ENCODE measurements at regions not wholly inside any gene's neighbourhood (a gene's known extent, or its start where the extent isn't known, plus 50 kb on each side); places are given as distances from the start of the nearest gene placed in this dataset.

DNA sequence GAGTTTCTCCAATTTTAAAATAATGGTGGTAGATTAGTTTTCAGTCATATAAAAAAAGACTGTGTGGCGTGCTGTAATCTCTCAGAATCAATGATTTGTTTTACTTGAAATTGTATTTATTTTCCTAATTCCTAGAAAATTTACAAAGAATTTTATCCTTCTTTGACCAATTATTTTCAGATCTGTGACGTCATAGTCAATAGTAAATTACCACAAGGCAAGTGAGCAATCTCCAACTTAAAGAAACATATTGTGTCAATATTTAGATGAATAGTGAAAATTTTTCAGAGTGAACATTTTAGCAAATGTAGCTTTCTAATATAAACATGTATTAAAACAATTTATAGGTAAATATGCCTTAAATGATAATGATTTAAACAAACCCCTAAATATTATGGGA is 829.6 kb downstream of the CDY2B start:
- H3K36me3 ChIP-seq (ENCODE audit: control insufficient read depth, insufficient read depth, low read length): no peaks in the 10 kb centered on the region
- H3K4me3 ChIP-seq (ENCODE audit: low read depth, low read length): no peak overlapping the region
- no peak for DNase-seq (ENCODE audit: low read depth)
- TF ChIP-seq, protein P1, sequence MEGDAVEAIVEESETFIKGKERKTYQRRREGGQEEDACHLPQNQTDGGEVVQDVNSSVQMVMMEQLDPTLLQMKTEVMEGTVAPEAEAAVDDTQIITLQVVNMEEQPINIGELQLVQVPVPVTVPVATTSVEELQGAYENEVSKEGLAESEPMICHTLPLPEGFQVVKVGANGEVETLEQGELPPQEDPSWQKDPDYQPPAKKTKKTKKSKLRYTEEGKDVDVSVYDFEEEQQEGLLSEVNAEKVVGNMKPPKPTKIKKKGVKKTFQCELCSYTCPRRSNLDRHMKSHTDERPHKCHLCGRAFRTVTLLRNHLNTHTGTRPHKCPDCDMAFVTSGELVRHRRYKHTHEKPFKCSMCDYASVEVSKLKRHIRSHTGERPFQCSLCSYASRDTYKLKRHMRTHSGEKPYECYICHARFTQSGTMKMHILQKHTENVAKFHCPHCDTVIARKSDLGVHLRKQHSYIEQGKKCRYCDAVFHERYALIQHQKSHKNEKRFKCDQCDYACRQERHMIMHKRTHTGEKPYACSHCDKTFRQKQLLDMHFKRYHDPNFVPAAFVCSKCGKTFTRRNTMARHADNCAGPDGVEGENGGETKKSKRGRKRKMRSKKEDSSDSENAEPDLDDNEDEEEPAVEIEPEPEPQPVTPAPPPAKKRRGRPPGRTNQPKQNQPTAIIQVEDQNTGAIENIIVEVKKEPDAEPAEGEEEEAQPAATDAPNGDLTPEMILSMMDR (IDR thresholded peaks at IDR 0.05; ENCODE audit: insufficient read depth, low read depth, low read length): no peak
- ChIA-PET CTCF (interaction anchor here (0.6 kb wide), 1 partner anchor 381 kb away, joined by 3 read pairs; no protein-coding TSS in a partner anchor), POLR2A (no interaction called here)
- H3K27me3 ChIP-seq (ENCODE audit: control insufficient read depth, insufficient read depth, low read length): no peaks in the 10 kb centered on the region

DNA sequence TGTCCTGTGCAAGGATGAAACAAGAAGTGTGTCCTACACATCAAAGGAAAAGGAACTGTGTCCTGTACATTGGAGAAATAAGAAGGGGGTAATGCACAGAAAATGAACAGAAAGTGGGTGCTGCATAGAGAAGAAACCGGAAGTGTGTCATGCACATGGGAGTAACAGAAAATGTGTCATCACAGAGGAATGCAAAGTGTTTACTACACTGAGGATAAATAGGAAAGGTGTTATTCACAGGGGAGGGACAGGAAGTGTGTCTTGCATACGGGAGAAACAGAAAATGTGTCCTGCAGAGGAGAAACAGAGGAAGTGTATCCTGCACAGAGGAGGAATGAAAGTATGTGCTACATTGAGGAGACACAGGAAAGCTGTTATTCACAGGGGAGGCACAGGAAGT is 834.9 kb downstream of the CDY2B start:
- POLR2A ChIA-PET: no interaction called here
- CTCF ChIA-PET: no interaction called here
- no peak for DNase-seq (ENCODE audit: low read depth)
- no peaks in the 10 kb centered on the region for H3K36me3 ChIP-seq (ENCODE audit: control insufficient read depth, insufficient read depth, low read length)
- H3K4me3 ChIP-seq (ENCODE audit: low read depth, low read length): no peak overlapping the region
- no peaks in the 10 kb centered on the region for H3K27me3 ChIP-seq (ENCODE audit: control insufficient read depth, insufficient read depth, low read length)
- TF ChIP-seq, protein P1 (IDR thresholded peaks at IDR 0.05; ENCODE audit: insufficient read depth, low read depth, low read length): no peak

DNA sequence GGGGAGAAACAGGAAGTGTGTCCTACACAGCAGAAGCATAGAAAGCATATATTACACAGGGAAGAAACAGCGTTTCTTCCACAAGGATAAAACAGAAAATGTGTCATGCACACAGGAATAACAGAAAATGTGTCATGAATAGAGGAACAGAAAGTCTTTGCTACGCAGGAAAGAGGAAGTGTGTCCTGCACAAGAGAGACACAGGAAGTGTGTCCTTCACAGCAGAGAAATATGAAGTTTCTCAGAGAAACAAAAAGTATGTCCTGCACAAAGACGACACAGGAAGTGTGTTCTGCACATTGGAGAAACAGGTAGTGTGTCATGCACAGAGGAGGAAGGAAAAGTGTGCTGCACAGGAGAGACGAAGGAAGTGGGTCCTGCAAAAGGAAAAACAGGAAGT is 835.3 kb downstream of the CDY2B start:
- ChIA-PET POLR2A (no interaction called here), CTCF (no interaction called here)
- Histone ChIP-seq H3K36me3 (ENCODE audit: control insufficient read depth, insufficient read depth, low read length) (no peaks in the 10 kb centered on the region), H3K4me3 (ENCODE audit: low read depth, low read length) (no peak overlapping the region), H3K27me3 (ENCODE audit: control insufficient read depth, insufficient read depth, low read length) (no peaks in the 10 kb centered on the region)
- no peak for DNase-seq (ENCODE audit: low read depth)
- TF ChIP-seq, protein P1 (IDR thresholded peaks at IDR 0.05; ENCODE audit: insufficient read depth, low read depth, low read length): no peak

DNA sequence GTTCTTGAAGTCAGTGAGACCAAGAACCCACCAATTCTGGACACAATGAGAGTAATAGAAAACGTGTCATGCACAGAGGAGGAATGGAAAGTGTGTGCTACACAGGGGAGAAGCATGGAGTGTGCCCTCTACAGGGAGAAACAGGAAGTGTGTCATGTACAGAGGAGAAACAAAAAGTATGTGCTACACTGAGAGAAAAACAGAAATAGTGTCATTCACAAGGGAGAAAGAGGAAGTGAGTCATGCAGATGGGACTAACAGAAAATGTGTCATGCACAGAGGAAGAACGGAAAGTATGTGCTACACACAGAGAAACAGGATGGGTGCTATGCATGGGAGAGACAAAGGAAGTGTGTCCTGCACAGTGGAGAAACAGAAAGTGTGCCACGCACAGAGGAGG is 835.7 kb downstream of the CDY2B start:
- H3K36me3 ChIP-seq (ENCODE audit: control insufficient read depth, insufficient read depth, low read length): no peaks in the 10 kb centered on the region
- ChIA-PET POLR2A (no interaction called here), CTCF (no interaction called here)
- TF ChIP-seq, protein P1 (IDR thresholded peaks at IDR 0.05; ENCODE audit: insufficient read depth, low read depth, low read length): no peak
- H3K4me3 ChIP-seq (ENCODE audit: low read depth, low read length): no peak overlapping the region
- H3K27me3 ChIP-seq (ENCODE audit: control insufficient read depth, insufficient read depth, low read length): no peaks in the 10 kb centered on the region
- DNase-seq (ENCODE audit: low read depth): no peak

DNA sequence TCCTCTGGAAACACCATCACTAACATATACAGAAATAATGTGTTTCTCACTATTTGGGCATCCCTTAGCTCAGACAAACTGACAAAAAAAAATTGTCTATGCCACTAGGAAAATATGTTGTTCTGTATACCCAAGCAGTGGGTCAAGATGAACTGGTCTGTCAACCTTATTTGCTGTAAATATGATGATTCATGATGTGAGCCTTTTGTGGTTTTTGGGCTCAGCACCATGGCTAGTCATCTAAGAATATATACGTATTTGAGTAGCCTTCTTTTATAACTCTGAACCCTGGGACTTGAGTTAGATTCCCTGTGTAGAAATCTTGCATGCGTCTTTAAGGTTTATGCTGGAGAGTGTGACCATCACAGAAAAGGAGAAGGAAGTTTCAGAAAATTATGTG is 841.6 kb downstream of the CDY2B start:
- no peak for DNase-seq (ENCODE audit: low read depth)
- ChIA-PET POLR2A (no interaction called here), CTCF (no interaction called here)
- Histone ChIP-seq H3K4me3 (ENCODE audit: low read depth, low read length) (no peak overlapping the region), H3K27me3 (ENCODE audit: control insufficient read depth, insufficient read depth, low read length) (no peaks in the 10 kb centered on the region), H3K36me3 (ENCODE audit: control insufficient read depth, insufficient read depth, low read length) (no peaks in the 10 kb centered on the region)
- TF ChIP-seq, protein P1 (IDR thresholded peaks at IDR 0.05; ENCODE audit: insufficient read depth, low read depth, low read length): no peak

Measured in BJ (cell line).